GM18909 (cell line): ENCODE measurements at regions not wholly inside any gene's neighbourhood (a gene's known extent, or its start where the extent isn't known, plus 50 kb on each side); places are given as distances from the start of the nearest gene placed in this dataset.

Experiments used
- ATAC-seq: cut with Tn5 transposase; IDR thresholded peaks from one replicate; pipeline ENCODE4 v1.9.1; 2021; ENCODE audit warnings: mild to moderate bottlenecking; ENCODE audit not compliant: unreplicated experiment, poor library complexity

GRCh38 chr5:63570752-63571151, 391.5 kb downstream of the HTR1A start:
- no peak for ATAC-seq

GRCh38 chr5:63564789-63565188, 397.5 kb downstream of the HTR1A start:
- no peak for ATAC-seq

- no peak for ATAC-seq
Measured at GRCh38 chr5:63563008-63563917, 399.0 kb downstream of the HTR1A start.

GRCh38 chr5:63555874-63556273, 406.4 kb downstream of the HTR1A start:
- ATAC-seq = no peak

GRCh38 chr5:63554191-63554590, 408.1 kb downstream of the HTR1A start:
- no peak for ATAC-seq

GRCh38 chr5:63553073-63553472, 409.2 kb downstream of the HTR1A start:
- ATAC-seq = no peak

- no peak for ATAC-seq
Measured at GRCh38 chr5:63535840-63536602, 426.2 kb downstream of the HTR1A start.

- no peak for ATAC-seq
Measured at GRCh38 chr5:63524281-63524680, 438.0 kb downstream of the HTR1A start.

- ATAC-seq = no peak
Measured at GRCh38 chr5:63516006-63516405, 446.2 kb downstream of the HTR1A start.

- no peak for ATAC-seq
Measured at GRCh38 chr5:63500242-63500641, 462.0 kb downstream of the HTR1A start.

GRCh38 chr5:63495225-63495624, 467.0 kb downstream of the HTR1A start:
- no peak for ATAC-seq

- no peak for ATAC-seq
Measured at GRCh38 chr5:63483338-63483737, 478.9 kb downstream of the HTR1A start.

- no peak for ATAC-seq
Measured at GRCh38 chr5:63473335-63473967, 488.8 kb downstream of the HTR1A start.

- no peak for ATAC-seq
Measured at GRCh38 chr5:63456279-63456678, 506.0 kb downstream of the HTR1A start.

GRCh38 chr5:63451188-63451587, 511.1 kb downstream of the HTR1A start:
- ATAC-seq = no peak

GRCh38 chr5:63439537-63439936, 522.7 kb downstream of the HTR1A start:
- no peak for ATAC-seq

GRCh38 chr5:63409737-63410136, 552.5 kb downstream of the HTR1A start:
- ATAC-seq = no peak

GRCh38 chr5:63408984-63409383, 553.3 kb downstream of the HTR1A start:
- ATAC-seq = no peak

GRCh38 chr5:63401436-63402046, 560.7 kb downstream of the HTR1A start:
- peak; percentile 93 for ATAC-seq

- no peak for ATAC-seq
Measured at GRCh38 chr5:63400079-63400478, 562.2 kb downstream of the HTR1A start.

GRCh38 chr5:63398346-63398745, 563.9 kb downstream of the HTR1A start:
- ATAC-seq = no peak
